Embryonic facial prominence (tissue), 1 donor: ENCODE measurements at regions not wholly inside any gene's neighbourhood (a gene's known extent, or its start where the extent isn't known, plus 50 kb on each side); places are given as distances from the start of the nearest gene placed in this dataset.
"Not testable (repeated sequence)": the region's sequence is repeated elsewhere in the genome, so short reads cannot be mapped to it uniquely, and the experiment has no call there.

Experiments used
- DNase-seq: peaks from one replicate; pipeline ENCODE4 v3.0.0-alpha.2; 2016; ENCODE audit errors: extremely low spot score

GRCh38 chr7:6882321-6882721 lies 56.2 kb upstream of the CCZ1B start:
- not testable (repeated sequence) for DNase-seq

- not testable (repeated sequence) for DNase-seq
These were observed 57.7 kb upstream of the CCZ1B start for GRCh38 chr7:6883756-6884155.

- no peak for DNase-seq
These were observed 60.1 kb upstream of the CCZ1B start for GRCh38 chr7:6886198-6886597.

DNA sequence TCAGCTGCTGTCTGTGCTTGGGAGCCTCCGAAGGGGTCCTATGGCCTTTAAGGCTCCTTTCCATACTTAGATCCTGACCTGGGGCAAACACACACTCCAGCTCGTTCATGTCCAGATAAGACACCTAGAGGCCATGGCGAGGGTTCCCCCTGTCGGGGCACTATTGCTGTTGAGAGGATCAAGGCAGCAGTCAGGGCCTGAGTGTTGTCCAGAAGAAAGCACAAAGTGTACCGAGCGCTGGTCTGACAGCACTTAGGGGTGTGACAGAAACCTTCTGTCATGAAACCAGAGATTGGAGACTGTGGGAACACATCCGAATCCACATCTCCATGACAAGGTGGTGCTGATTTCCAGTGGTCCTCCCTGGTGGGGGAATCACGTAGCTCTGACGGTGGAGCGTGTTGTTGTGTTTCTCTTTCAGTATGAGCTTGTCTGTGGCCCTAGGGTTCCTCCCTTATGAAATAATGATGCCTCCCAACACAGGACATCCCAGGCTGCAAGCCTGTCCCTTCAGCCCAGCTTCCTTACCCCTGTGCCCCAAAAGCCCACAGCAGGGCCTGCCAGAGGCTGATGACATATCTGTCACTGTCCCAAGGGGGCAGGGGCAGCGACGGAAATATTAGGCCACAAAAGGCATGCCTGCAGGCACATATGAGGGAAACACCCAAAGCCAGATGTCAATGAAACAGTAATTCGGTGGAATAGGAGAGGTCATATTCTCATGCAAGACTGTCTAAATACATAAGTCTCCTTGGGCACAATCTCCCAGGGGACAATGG lies 62.4 kb upstream of the CCZ1B start:
- DNase-seq = not testable (repeated sequence)

DNA sequence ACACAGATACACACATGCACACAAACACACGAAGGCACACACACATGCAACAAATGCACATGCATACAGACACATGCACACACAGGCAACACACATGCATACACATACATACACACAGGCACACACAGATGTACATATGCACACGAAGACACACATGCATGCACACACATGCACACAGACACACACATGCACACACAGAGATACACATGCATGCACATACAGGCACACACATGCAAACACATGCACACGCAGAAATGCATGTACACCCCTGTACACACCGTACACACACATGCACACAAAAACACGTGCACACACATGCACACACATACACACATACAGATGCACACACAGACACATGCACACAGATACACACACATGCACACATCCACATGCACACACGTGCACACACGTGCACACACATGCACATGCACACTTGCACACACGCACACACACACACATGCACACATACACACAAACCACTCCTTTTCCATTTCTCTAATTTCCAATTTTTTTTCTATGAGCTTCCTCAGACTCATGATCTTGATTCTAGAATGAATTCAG lies 63.3 kb upstream of the CCZ1B start:
- DNase-seq = no peak

GRCh38 chr7:6902097-6902518 lies 76.0 kb upstream of the CCZ1B start:
- not testable (repeated sequence) for DNase-seq

DNA sequence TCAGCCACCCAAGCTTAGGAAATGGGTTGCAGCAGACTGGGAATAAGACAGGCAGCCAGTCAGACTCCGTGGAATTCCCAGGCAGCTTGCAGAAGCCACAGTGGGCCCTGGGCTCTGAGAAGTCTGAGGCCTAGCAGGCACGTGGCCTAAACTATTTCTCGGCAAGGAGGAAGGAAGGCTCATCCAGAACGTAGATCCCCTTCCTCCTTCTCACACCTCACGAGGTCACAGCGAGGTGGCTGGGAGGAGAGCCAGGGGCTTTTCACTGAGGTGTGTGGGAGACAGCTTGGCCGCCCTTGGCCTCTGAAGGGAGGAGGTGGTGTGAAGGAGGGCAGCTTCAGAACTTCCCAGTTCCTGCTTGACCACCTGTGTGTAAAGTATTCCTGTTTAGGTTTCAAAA lies 77.2 kb upstream of the CCZ1B start:
- not testable (repeated sequence) for DNase-seq

DNA sequence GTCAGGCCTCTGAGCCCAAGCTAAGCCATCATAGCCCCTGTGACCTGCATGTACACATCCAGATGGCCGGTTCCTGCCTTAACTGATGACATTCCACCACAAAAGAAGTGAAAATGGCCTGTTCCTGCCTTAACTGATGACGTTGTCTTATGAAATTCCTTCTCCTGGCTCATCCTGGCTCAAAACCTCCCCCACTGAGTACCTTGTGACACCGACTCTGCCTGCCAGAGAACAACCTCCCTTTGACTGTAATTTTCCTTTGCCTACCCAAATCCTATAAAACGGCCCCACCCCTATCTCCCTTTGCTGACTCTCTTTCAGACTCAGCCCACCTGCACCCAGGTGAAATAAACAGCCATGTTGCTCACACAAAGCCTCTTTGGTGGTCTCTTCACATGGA lies 77.7 kb upstream of the CCZ1B start:
- not testable (repeated sequence) for DNase-seq

DNA sequence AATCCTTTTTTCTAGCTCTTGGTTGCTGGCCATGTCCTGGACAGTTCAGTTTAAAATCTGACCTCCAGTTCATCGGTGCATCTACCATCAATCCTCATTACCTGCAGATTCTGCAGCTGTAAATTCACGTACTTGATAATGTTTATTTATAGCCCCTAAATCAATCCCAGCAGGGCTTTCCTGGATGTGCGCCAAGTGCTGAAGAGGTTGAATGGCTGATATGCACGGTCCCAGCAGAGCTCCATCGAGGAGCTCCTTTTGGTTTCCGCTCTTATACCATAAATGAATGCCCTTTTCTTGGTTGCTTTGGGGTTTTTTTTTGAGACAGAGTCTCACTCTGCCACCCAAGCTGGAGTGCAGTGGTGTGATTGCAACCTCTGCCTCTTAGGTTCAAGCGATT lies 91.2 kb upstream of the CCZ1B start:
- no peak for DNase-seq

- DNase-seq = not testable (repeated sequence)
These were observed 93.1 kb upstream of the CCZ1B start for GRCh38 chr7:6919169-6919568.

DNA sequence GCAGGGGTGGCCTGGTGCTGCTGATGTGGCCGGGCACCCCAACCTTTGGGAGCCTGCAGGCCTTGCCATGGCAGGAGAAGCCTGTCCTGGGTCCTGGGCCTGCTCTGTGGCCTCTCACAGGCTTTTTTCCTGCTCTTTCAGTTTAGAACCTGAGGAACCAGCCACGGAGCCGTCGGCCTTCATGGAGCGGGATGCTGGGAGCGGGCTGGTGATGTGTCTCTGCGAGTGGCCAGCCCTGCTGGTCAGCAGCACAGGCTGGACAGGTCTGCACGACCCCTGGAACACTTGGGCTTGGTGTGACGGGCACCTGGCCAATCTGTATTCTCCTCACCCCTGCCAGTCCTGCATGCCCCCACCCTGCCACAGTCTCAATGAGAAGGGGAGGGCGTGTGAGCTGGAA lies 98.4 kb upstream of the CCZ1B start:
- not testable (repeated sequence) for DNase-seq

DNA sequence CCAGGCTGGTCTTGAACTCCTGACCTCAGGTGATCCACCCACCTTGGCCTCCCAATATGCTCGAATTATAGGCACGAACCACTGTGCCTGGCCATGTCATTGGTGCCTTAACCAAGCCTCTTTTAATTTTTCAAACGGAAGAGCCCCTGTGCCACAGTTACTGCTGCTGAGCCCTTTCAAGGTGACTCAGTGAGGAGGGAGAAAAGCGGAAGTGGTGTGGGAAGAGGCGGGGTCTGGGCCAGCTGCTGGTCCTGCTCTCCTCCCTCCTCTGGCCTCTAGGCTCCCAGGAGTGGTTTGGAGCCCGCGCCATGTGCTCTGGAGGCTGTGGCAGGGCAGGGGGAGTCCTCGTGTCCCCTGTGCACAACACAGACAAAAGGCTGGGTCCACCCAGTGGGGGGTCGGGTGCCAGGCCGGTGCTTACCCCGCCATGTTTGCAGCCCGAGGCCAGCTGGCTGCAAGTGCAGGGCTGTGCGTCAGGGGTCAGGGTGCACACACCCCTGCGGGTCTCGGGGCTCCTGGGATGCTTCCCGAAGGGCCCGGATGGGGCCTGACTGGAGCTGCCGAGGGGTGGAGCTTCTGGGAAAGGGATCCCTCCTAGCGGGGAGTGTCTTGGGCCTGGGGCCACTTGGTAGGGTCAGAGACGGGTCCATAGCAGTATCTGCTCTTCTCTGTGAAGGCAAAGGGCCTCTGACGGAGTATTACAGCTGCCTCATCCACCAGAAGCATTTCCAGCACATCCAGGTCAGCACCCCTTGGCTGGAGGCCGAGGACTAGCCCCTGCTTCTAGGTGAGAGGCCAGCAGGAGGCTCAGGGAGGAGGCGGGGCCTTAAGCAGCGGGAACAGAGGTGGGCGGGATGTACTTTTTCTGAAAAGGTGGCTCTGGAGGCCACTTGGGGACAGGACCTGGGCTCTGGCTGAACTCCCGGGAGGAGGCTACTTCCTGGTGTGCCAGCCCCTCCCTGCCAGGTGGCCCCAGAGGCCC lies 100.4 kb upstream of the CCZ1B start:
- DNase-seq = not testable (repeated sequence)

DNA sequence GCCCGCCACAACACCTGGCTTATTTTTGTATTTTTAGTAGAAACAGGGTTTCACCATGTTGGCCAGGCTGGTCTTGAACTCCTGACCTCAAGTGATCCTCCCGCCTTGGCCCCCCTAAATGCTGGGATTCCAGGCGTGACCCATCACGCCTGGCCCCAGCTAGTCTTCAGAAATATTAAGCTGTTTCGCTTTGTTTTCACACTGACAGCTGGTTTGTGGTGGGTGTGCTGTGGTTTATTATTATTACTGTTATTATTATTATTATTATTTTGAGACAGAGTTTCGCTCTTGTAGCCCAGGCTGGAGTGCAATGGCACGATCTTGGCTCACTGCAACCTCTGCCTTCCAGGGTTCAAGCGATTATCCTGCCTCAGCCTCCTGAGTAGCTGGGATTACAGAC lies 101.6 kb upstream of the CCZ1B start:
- DNase-seq = not testable (repeated sequence)

DNA sequence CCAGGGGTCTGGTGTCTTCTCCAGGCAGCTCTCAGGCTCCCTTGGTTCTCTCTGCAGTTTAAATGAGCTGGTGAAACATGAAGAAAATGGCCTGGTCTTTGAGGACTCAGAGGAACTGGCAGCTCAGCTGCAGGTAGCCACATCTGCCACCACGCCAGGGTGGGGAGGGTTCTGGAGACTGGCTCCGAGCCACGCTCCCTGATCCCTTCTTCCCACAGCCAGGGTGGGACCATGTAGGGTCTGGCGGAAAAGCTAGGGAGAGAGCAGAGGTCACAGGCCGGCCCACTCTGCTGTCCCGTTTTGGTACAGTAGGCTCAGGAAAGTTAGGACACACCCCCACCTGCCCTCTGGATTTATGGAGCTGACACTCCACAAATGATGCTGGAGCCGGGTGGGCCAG lies 103.5 kb upstream of the CCZ1B start:
- DNase-seq = not testable (repeated sequence)

DNA sequence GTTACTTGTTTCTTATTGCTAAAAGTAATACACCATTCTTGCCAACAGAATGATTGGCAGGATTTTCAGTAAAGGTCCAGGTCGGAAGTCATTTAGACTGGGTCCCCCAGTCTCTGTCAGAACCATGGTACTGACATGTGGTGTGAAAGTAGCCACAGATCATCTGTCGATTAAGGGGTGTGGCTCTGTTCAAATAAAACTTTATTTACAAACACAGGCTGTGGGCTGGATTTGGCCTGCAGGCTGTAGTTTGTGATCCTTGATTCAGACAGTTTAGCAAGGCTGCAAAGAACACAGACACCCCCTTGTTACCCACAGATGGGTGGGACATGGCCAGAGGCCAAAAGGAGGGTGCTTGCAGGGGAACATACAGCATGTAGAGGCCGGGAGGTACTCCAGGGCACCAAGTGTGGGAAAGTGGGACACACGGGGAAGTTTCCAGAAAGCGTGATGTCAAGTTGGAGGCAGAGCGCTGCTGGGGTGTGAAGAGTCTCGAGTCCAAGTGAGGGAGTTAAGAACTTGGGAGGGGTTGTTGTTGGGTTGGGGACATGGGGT lies 104.1 kb upstream of the CCZ1B start:
- not testable (repeated sequence) for DNase-seq

- not testable (repeated sequence) for DNase-seq
These were observed 104.7 kb upstream of the CCZ1B start for GRCh38 chr7:6930787-6931186.

DNA sequence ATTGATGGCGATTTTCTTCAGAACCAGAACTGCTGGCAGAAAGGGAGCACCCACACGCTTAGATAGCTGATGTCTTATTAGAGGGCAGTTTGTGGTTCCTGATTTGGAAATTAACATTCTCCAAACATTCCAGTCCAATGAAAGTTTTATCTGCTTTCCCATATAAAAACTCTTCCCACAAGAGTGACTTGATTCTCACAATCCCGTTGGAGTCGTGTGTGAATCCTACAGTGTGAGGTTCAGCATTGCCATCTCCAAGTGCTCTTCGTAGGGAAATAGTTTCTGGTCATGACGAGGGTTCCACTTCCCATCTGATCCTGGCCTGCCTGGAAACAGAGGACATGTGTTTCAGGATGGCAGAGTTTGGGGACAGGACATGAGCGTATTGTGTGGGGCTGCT lies 105.4 kb upstream of the CCZ1B start:
- not testable (repeated sequence) for DNase-seq

DNA sequence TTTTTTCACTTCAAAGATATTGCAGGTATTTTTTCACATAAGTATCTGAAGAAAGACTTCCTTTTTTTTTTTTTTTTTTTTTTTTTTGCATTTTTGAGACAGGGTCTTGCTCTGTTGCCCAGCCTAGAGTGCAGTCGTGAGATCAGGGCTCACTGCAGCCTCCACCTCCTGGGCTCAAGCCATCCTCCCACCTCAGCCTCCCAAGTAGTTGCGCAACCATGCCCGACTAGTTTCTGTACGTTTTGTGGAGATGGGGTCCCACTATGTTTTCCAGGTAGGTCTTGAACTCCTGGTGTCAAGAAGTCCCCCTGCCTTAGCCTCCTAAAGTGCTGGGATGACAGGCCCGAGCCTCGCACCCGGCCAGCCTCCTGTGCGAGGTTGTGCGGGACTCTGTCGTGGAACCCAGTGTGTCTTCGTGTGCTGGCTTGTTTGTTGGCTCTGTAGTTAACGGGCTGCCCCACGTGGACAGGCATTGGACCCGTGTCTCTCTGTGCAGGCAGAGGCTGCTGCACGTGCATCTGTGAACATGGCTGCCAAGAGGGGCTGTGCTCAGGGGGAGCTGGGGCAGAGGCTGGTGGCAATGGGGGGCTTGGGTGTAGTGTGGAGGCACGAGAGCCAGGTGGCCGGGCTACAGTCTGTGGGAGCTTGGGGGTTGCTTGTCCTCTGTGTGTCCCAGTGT lies 108.0 kb upstream of the CCZ1B start:
- DNase-seq = not testable (repeated sequence)

DNA sequence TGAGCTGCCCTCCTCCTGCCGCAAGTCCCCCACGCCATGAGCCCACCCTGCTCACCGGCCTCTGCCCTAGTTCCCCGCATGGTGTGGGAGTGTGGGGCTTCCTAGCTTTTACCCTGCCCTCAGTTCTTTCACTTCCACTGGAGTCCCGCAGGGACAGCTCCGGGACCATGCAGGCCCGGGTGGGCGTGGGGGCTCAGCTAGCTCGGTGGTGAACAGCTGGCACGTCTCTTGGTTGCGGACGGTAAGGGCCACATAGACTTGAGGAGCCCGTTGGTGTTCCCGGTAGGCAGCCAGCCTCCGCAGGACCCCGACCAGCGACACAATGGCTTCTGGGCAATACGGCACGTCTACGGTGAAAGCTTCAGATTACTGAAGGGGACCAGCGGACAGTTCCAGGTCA lies 108.9 kb upstream of the CCZ1B start:
- DNase-seq = no peak

DNA sequence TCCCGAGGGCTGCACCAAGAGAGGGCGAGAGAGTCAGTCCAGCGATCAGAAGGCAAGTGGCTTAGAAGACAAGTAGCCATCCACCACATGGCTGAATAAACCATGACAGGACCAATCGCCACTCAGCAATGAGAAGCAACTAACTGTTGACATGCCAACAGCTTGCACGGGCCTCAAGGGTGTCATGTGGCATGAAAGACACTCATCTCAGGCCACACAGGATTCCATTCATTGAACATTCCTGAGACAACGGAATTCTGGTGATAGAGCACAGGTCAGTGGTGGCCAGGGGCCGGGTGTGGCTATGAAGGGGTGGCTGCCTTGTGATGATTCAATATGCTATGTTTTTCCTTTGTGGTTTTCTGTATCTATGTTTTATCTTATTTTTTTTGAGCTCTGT lies 110.6 kb upstream of the CCZ1B start:
- DNase-seq = not testable (repeated sequence)

- not testable (repeated sequence) for DNase-seq
These were observed 111.7 kb upstream of the CCZ1B start for GRCh38 chr7:6937746-6938145.
